ENCODE measurements at regions not wholly inside any gene's neighbourhood (a gene's known extent, or its start where the extent isn't known, plus 50 kb on each side); places are given as distances from the start of the nearest gene placed in this dataset.

DNA sequence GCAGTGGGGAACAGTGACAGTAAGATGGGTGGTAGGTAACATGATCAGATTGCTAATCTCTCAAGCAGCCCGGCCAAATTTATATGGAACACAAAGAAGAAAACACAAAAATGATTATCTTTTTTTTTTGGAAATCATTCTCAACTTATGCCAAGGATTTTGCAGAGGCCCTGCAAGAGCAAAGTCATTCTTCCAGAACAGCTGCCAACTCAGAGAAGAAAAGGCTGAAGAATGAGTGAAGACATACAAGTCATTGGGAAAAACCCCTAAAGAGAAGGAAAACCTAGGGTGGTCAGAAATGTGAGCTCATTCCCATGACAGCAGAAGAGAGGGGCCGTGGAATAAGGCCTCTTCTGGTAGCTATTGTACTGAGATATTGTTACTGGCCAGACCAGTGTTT lies 246.7 kb downstream of the SHOX2 start:
- H3K4me3 ChIP-seq: no peak overlapping the region
- intact Hi-C loops (cut with micrococcal nuclease): no loop called here
- H3K27ac ChIP-seq (ENCODE audit: extremely low read depth, low read depth, low read length): no peak overlapping the region
- H4K20me1 ChIP-seq (replicated peaks; ENCODE audit: control insufficient read depth, insufficient read depth, low read length): no peaks in the 10 kb centered on the region
- ChIA-PET CTCF (ENCODE audit: low intra/inter-chr PET ratio) (no interaction called here), POLR2A (no interaction called here)
- no peaks in the 10 kb centered on the region for H3K9me1 ChIP-seq (ENCODE audit: control insufficient read depth, insufficient read depth, low read length)
- FAIRE-seq: no peak
- in situ Hi-C loops (cut with MboI): loop anchor here (25.0 kb wide), 1 partner anchor 453 kb away; no protein-coding TSS in a partner anchor
- no peak overlapping the region for H3K9ac ChIP-seq (ENCODE audit: insufficient read depth in 1 of 2, low read depth in 2 of 2, low read length in 2 of 2)
- 0% methylated on average over 2 of the region's 2 CpGs for WGBS (ENCODE audit: insufficient coverage, low coverage, missing lambda C conversion rate)
- TF ChIP-seq ZNF197 (CRISPR knock-in tag; IDR thresholded peaks at IDR 0.05; ENCODE audit: low read depth): no peak
- no peak overlapping the region for H2AFZ ChIP-seq (ENCODE audit: low read depth, low read length)
- H3K79me2 ChIP-seq (ENCODE audit: control insufficient read depth, insufficient read depth, low read length): no peaks in the 10 kb centered on the region
- no peaks in the 10 kb centered on the region for H3K9me3 ChIP-seq (replicated peaks; ENCODE audit: control insufficient read depth, insufficient read depth, low read depth, low read length)
- no peaks in the 10 kb centered on the region for H3K4me1 ChIP-seq (replicated peaks in 1 of 2; ENCODE audit: control insufficient read depth in 2 of 2, insufficient read depth in 2 of 2, low read length in 2 of 2)
- H3K4me2 ChIP-seq (ENCODE audit: insufficient read depth, low read length): no peak overlapping the region
- H3K36me3 ChIP-seq (ENCODE audit: control insufficient read depth, insufficient read depth, low read length): no peaks in the 10 kb centered on the region
- DNase-seq (ENCODE audit: extremely low read depth in 1 of 4, low spot score in 3 of 4): no peak
- BruUV-seq (replicated peaks): no TSS peak
- H3K27me3 ChIP-seq (ENCODE audit: control insufficient read depth in 2 of 2, insufficient read depth in 2 of 2, low read length in 2 of 2): no peaks in the 10 kb centered on the region
- no peak for ATAC-seq

DNA sequence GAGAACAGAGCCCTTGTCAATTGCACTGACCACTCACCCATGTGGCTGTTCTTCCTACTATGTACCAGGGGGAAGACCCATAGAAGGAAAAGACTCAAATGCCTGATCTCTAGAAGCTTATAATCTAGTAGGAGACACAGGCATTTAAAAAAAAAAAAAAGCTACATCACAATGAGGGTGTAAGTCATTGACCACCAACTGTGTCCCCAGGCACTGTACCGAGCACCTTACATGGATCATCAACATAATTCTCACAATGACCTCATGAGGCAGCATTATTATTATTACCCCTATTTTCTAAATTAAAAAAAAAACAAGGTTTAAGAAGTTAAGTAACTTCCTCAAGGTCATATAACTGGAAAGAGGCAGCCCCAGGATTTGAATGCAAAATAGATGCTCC lies 247.4 kb downstream of the SHOX2 start:
- DNase-seq (ENCODE audit: extremely low read depth in 1 of 4, low spot score in 3 of 4) (no peak), FAIRE-seq (no peak), ATAC-seq (no peak)
- Histone ChIP-seq H3K36me3 (ENCODE audit: control insufficient read depth, insufficient read depth, low read length) (no peaks in the 10 kb centered on the region), H2AFZ (ENCODE audit: low read depth, low read length) (no peak overlapping the region), H3K9me1 (ENCODE audit: control insufficient read depth, insufficient read depth, low read length) (no peaks in the 10 kb centered on the region), H3K4me2 (ENCODE audit: insufficient read depth, low read length) (no peak overlapping the region), H3K9ac (ENCODE audit: insufficient read depth in 1 of 2, low read depth in 2 of 2, low read length in 2 of 2) (no peak overlapping the region), H3K27ac (ENCODE audit: extremely low read depth, low read depth, low read length) (no peak overlapping the region), H3K9me3 (replicated peaks; ENCODE audit: control insufficient read depth, insufficient read depth, low read depth, low read length) (no peaks in the 10 kb centered on the region), H3K4me3 (no peak overlapping the region), H3K4me1 (replicated peaks in 1 of 2; ENCODE audit: control insufficient read depth in 2 of 2, insufficient read depth in 2 of 2, low read length in 2 of 2) (no peaks in the 10 kb centered on the region), H4K20me1 (replicated peaks; ENCODE audit: control insufficient read depth, insufficient read depth, low read length) (no peaks in the 10 kb centered on the region), H3K27me3 (ENCODE audit: control insufficient read depth in 2 of 2, insufficient read depth in 2 of 2, low read length in 2 of 2) (no peaks in the 10 kb centered on the region), H3K79me2 (ENCODE audit: control insufficient read depth, insufficient read depth, low read length) (no peaks in the 10 kb centered on the region)
- intact Hi-C loops (cut with micrococcal nuclease): no loop called here
- in situ Hi-C loops (cut with MboI): loop anchor here (25.0 kb wide), 1 partner anchor 453 kb away; no protein-coding TSS in a partner anchor
- WGBS (ENCODE audit: insufficient coverage, low coverage, missing lambda C conversion rate): 0% methylated on average over 1 of the region's 1 CpG
- BruUV-seq (replicated peaks): no TSS peak
- TF ChIP-seq PYGO2 (tag; IDR thresholded peaks at IDR 0.05): no peak
- POLR2A ChIA-PET: no interaction called here
- CTCF ChIA-PET (ENCODE audit: low intra/inter-chr PET ratio): no interaction called here
